IMR-90 (cell line): ENCODE measurements at regions not wholly inside any gene's neighbourhood (a gene's known extent, or its start where the extent isn't known, plus 50 kb on each side); places are given as distances from the start of the nearest gene placed in this dataset.

Experiments
- ATAC-seq: fragments of 200-7000 bp; cut with Tn5 transposase; 2 replicates; pipeline ENCODE4 v1.9.1; 2020; ENCODE audit warnings: low read depth, mild to moderate bottlenecking, moderate library complexity
- BruUV-seq: library from RNA; stranded (reverse); fragments of 400-500 nt; replicated peaks from 2 replicates; lab custom pipeline; 2021; lab: Mats Ljungman, UMichigan
- CTCF ChIA-PET: fragments of 300-600 bp; formaldehyde crosslinking; extraction: SDS; loops from one replicate; lab custom pipeline; 2021; ENCODE audit warnings: antibody characterized with exemption; lab: Yijun Ruan, JAX
- POLR2A ChIA-PET: fragments of 300-600 bp; sonication (Branson Sonifier 250); formaldehyde crosslinking; loops from one replicate; lab custom pipeline; 2022; ENCODE audit warnings: antibody characterized with exemption; ENCODE audit not compliant: unreplicated experiment; lab: Charles Lee
- DNase-seq: peaks from one replicate; pipeline ENCODE4 v3.0.0; 2013
- H2AFZ ChIP-seq: replicated peaks from 2 replicates; pipeline ENCODE3; 2013; ENCODE audit warnings: low read length, mild to moderate bottlenecking; ENCODE audit not compliant: poor library complexity
- H2AK5ac ChIP-seq: 2 replicates; pipeline ENCODE4 v1.6.1; 2013; ENCODE audit warnings: low read depth, low read length, inconsistent platforms
- H2AK9ac ChIP-seq: replicated peaks from 2 replicates; pipeline ENCODE3; 2013; ENCODE audit warnings: mild to moderate bottlenecking, low read depth, low read length, moderate library complexity; ENCODE audit not compliant: poor library complexity
- H2BK120ac ChIP-seq: 2 replicates; pipeline ENCODE4 v1.6.1; 2013; ENCODE audit warnings: low read depth, low read length, inconsistent platforms
- H2BK15ac ChIP-seq: 3 replicates; pipeline ENCODE4 v1.6.1; 2013; ENCODE audit warnings: low read depth, low read length, inconsistent platforms
- H2BK20ac ChIP-seq: 2 replicates; pipeline ENCODE4 v1.6.1; 2013; ENCODE audit warnings: low read depth, mild to moderate bottlenecking, inconsistent platforms, low read length, moderate library complexity
- H2BK5ac ChIP-seq: 2 replicates; pipeline ENCODE4 v1.6.1; 2013; ENCODE audit warnings: mild to moderate bottlenecking, low read depth, low read length, inconsistent platforms; ENCODE audit not compliant: poor library complexity, severe bottlenecking
- H3K14ac ChIP-seq: replicated peaks from 2 replicates; pipeline ENCODE4 v1.6.1; 2013; ENCODE audit warnings: low read depth, low read length, inconsistent platforms
- H3K18ac ChIP-seq: 2 replicates; pipeline ENCODE4 v1.6.1; 2013; ENCODE audit warnings: low read depth, low read length, control low read depth
- H3K23ac ChIP-seq: 2 replicates; pipeline ENCODE4 v1.6.1; 2013; ENCODE audit warnings: low read depth, low read length, inconsistent platforms
- H3K27ac ChIP-seq: 2 replicates; pipeline ENCODE4 v1.5.1; 2013; ENCODE audit warnings: mild to moderate bottlenecking, control low read depth, low read length; ENCODE audit not compliant: insufficient read depth
- H3K27me3 ChIP-seq: 2 replicates; pipeline ENCODE4 v1.6.1; 2013; ENCODE audit warnings: low read length; ENCODE audit not compliant: control insufficient read depth, insufficient read depth
- H3K36me3 ChIP-seq: 2 replicates; pipeline ENCODE4 v1.6.1; 2013; ENCODE audit warnings: low read length, mixed read lengths; ENCODE audit not compliant: control insufficient read depth, insufficient read depth
- H3K4ac ChIP-seq: 2 replicates; pipeline ENCODE4 v1.6.1; 2013; ENCODE audit warnings: low read depth, low read length, inconsistent platforms
- H3K4me1 ChIP-seq: 2 replicates; pipeline ENCODE4 v1.6.1; 2013; ENCODE audit warnings: low read length, mixed read lengths; ENCODE audit not compliant: control insufficient read depth, insufficient read depth
- H3K4me2 ChIP-seq: 2 replicates; pipeline ENCODE4 v1.6.1; 2013; ENCODE audit warnings: low read depth, mild to moderate bottlenecking, control low read depth, low read length, moderate library complexity
- H3K4me3 ChIP-seq: 2 replicates; pipeline ENCODE4 v1.5.1; 2013; ENCODE audit warnings: low read depth, mild to moderate bottlenecking, control low read depth, low read length, moderate library complexity; ENCODE audit not compliant: insufficient read depth
- H3K56ac ChIP-seq: 2 replicates; pipeline ENCODE4 v1.6.1; 2013; ENCODE audit warnings: low read length, inconsistent platforms; ENCODE audit not compliant: insufficient read depth; ENCODE audit errors: extremely low read depth
- H3K79me1 ChIP-seq, 2 experiments: 2 replicates each; pipeline ENCODE4 v1.6.1; 2013; ENCODE audit warnings: low read length in 2 of 2, inconsistent platforms in 1 of 2, low read depth in 1 of 2
- H3K9ac ChIP-seq: 2 replicates; pipeline ENCODE4 v1.6.1; 2013; ENCODE audit warnings: low read depth, low read length, control low read depth
- H3K9me1 ChIP-seq: 2 replicates; pipeline ENCODE4 v1.6.1; 2013; ENCODE audit warnings: low read length, inconsistent platforms; ENCODE audit not compliant: insufficient read depth
- H3K9me3 ChIP-seq: 2 replicates; pipeline ENCODE4 v1.6.1; 2013; ENCODE audit warnings: low read length; ENCODE audit not compliant: control insufficient read depth, insufficient read depth
- H4K20me1 ChIP-seq: 2 replicates; pipeline ENCODE4 v1.6.1; 2013; ENCODE audit warnings: low read length, inconsistent platforms; ENCODE audit not compliant: insufficient read depth
- H4K5ac ChIP-seq: 2 replicates; pipeline ENCODE4 v1.6.1; 2013; ENCODE audit warnings: mild to moderate bottlenecking, low read depth, low read length, control low read depth
- H4K8ac ChIP-seq, 2 experiments: 2 replicates each; pipeline ENCODE4 v1.6.1; 2013; ENCODE audit warnings: low read depth in 2 of 2, low read length in 2 of 2, control low read depth in 1 of 2, inconsistent platforms in 1 of 2
- H4K91ac ChIP-seq: 2 replicates; pipeline ENCODE4 v1.6.1; 2013; ENCODE audit warnings: low read depth, low read length, inconsistent platforms; ENCODE audit not compliant: insufficient read depth
- BHLHE40 ChIP-seq: fragments of 150-350 bp; IDR thresholded peaks from 2 replicates; pipeline ENCODE4 v1.6.1; 2016; ENCODE audit warnings: mild to moderate bottlenecking, low read depth, low read length
- CEBPB ChIP-seq: IDR thresholded peaks from 2 replicates; pipeline ENCODE4 v1.6.1; 2012; ENCODE audit warnings: low read depth, low read length, improper control_type of control experiment
- CHD1 ChIP-seq: IDR thresholded peaks from 2 replicates; pipeline ENCODE4 v1.6.1; 2012; ENCODE audit warnings: low read depth, low read length, improper control_type of control experiment
- CTCF ChIP-seq: conservative IDR thresholded peaks from 2 replicates; pipeline ENCODE4 v1.5.1; 2012; ENCODE audit warnings: mild to moderate bottlenecking, low read depth, low read length, improper control_type of control experiment
- ELK1 ChIP-seq: fragments of 150-350 bp; IDR thresholded peaks from 2 replicates; pipeline ENCODE4 v1.6.1; 2016; ENCODE audit warnings: low read depth, mild to moderate bottlenecking, low read length, moderate library complexity, borderline replicate concordance
- FOS ChIP-seq: fragments of 150-350 bp; IDR thresholded peaks from 2 replicates; pipeline ENCODE4 v1.6.1; 2016; ENCODE audit warnings: low read depth, low read length
- MAFK ChIP-seq: IDR thresholded peaks from 2 replicates; pipeline ENCODE4 v1.6.1; 2012; ENCODE audit warnings: low read depth, low read length, improper control_type of control experiment
- MAZ ChIP-seq: IDR thresholded peaks from 2 replicates; pipeline ENCODE4 v1.6.1; 2012; ENCODE audit warnings: low read depth, mild to moderate bottlenecking, low read length, improper control_type of control experiment, moderate library complexity, borderline replicate concordance
- MXI1 ChIP-seq: IDR thresholded peaks from 2 replicates; pipeline ENCODE4 v1.6.1; 2012; ENCODE audit warnings: low read depth, mild to moderate bottlenecking, low read length, moderate library complexity, borderline replicate concordance
- NFE2L2 ChIP-seq: fragments of 150-350 bp; IDR thresholded peaks from 2 replicates; pipeline ENCODE4 v1.6.1; 2016; ENCODE audit warnings: low read depth, mild to moderate bottlenecking, low read length
- POLR2A ChIP-seq: IDR thresholded peaks from 2 replicates; pipeline ENCODE4 v1.6.1; 2012; ENCODE audit warnings: mild to moderate bottlenecking, low read depth, low read length
- RAD21 ChIP-seq: IDR thresholded peaks from 2 replicates; pipeline ENCODE4 v1.6.1; 2012; ENCODE audit warnings: low read length, improper control_type of control experiment
- RCOR1 ChIP-seq: IDR thresholded peaks from 2 replicates; pipeline ENCODE4 v1.6.1; 2012; ENCODE audit warnings: mild to moderate bottlenecking, low read length, improper control_type of control experiment; ENCODE audit not compliant: insufficient replicate concordance
- RFX5 ChIP-seq: IDR thresholded peaks from 2 replicates; pipeline ENCODE4 v1.8.0; 2012; ENCODE audit warnings: low read depth, mild to moderate bottlenecking, low read length, moderate library complexity
- SMC3 ChIP-seq: fragments of 150-350 bp; IDR thresholded peaks from 2 replicates; pipeline ENCODE4 v1.6.1; 2016; ENCODE audit warnings: low read depth, mild to moderate bottlenecking, antibody characterized with exemption, low read length, moderate library complexity
- USF2 ChIP-seq: fragments of 150-350 bp; IDR thresholded peaks from 2 replicates; pipeline ENCODE4 v1.6.1; 2017; ENCODE audit warnings: mild to moderate bottlenecking, antibody characterized with exemption, low read length, low read depth
- WGBS, 2 experiments: methylation state at CpG; one replicate each; pipeline versions ENCODE4 v1.1.5 to v1.1.7; 2013; ENCODE audit warnings: missing lambda C conversion rate in 2 of 2; ENCODE audit not compliant: insufficient read length in 1 of 2; ENCODE audit errors: extremely low coverage in 2 of 2; 5-methylcytosine and 5-hydroxymethylcytosine counted together
- dilution Hi-C: fragments of 300-500 bp; cut with HindIII; formaldehyde crosslinking; loops from one replicate; pipeline ENCODE4 v1.14.3; 2018; ENCODE audit warnings: low sequenced_read_pairs; ENCODE audit not compliant: unreplicated experiment
- in situ Hi-C: fragments of 300-500 bp; cut with MboI; formaldehyde crosslinking; loops from 3 replicates; pipeline ENCODE4 v1.14.3; 2019; ENCODE audit warnings: low sequenced_read_pairs, inconsistent platforms, mixed read lengths
- intact Hi-C: fragments of 100-400 bp; cut with micrococcal nuclease; formaldehyde crosslinking; loops from 2 replicates; pipeline ENCODE4 v1.10.0; 2022

GRCh38 chr4:30294295-30294694, 425.9 kb upstream of the PCDH7 start:
- Histone ChIP-seq H2BK15ac (no peak overlapping the region), H3K18ac (no peak overlapping the region), H4K91ac (no peak overlapping the region), H3K36me3 (no peaks in the 10 kb centered on the region), H3K9me3 (peaks cover 3% of the 10 kb centered on the region; the same call in 1 of the 2 replicates), H2BK20ac (no peak overlapping the region), H4K20me1 (no peaks in the 10 kb centered on the region), H2AK5ac (no peak overlapping the region), H4K8ac (no peak overlapping the region), H3K14ac (no peak overlapping the region), H3K9ac (no peak overlapping the region), H3K56ac (no peak overlapping the region), H3K4me2 (no peak overlapping the region), H2BK120ac (no peak overlapping the region), H3K27ac (no peak overlapping the region), H3K27me3 (no peaks in the 10 kb centered on the region), H4K5ac (no peak overlapping the region), H2AFZ (no peak overlapping the region), H3K4ac (no peak overlapping the region), H3K4me1 (no peaks in the 10 kb centered on the region), H3K9me1 (no peaks in the 10 kb centered on the region), H2AK9ac (no peak overlapping the region), H3K23ac (no peak overlapping the region), H3K4me3 (no peak overlapping the region), H3K79me1 (no peaks in the 10 kb centered on the region), H2BK5ac (no peak overlapping the region)
- TF ChIP-seq CHD1, result no peak
- TF ChIP-seq NFE2L2, result no peak
- TF ChIP-seq RAD21, result no peak
- TF ChIP-seq MXI1, result no peak
- TF ChIP-seq ELK1, result no peak
- TF ChIP-seq MAFK, result no peak
- no peak for TF ChIP-seq SMC3
- TF ChIP-seq CEBPB, result no peak
- TF ChIP-seq RFX5, result no peak
- TF ChIP-seq RCOR1, result no peak
- no peak for TF ChIP-seq POLR2A
- no peak for TF ChIP-seq MAZ
- TF ChIP-seq CTCF, result no peak
- TF ChIP-seq FOS, result no peak
- TF ChIP-seq USF2, result no peak
- TF ChIP-seq BHLHE40, result no peak
- in situ Hi-C loops, result no loop called here
- BruUV-seq, result no TSS peak
- ATAC-seq (no peak), DNase-seq (no peak)
- CTCF ChIA-PET, result no interaction called here
- dilution Hi-C loops, result no loop called here
- POLR2A ChIA-PET, result no interaction called here
- no CpG with 5 or more reads among the region's 3 CpGs for WGBS, 2 experiments
- intact Hi-C loops, result no loop called here
